Keratinocyte (primary cell): ENCODE measurements at regions not wholly inside any gene's neighbourhood (a gene's known extent, or its start where the extent isn't known, plus 50 kb on each side); places are given as distances from the start of the nearest gene placed in this dataset.

ENCODE experiments used
- DNase-seq: peaks from one replicate; pipeline ENCODE4 v3.0.0-alpha.2; 2011; ENCODE audit warnings: low read depth, missing footprints, low spot score
- FAIRE-seq: peaks from 2 replicates; lab custom pipeline; 2011; peaks lifted over from hg19 to GRCh38; lab: Jason Lieb, UNC
- H2AFZ ChIP-seq: 2 replicates; pipeline ENCODE4 v1.6.0; 2012; ENCODE audit warnings: low read length, control low read depth, inconsistent platforms; ENCODE audit not compliant: control insufficient read depth
- H3K27ac ChIP-seq: 2 replicates; pipeline ENCODE4 v1.5.1; 2011; ENCODE audit warnings: low read length; ENCODE audit not compliant: control insufficient read depth, insufficient read depth
- H3K27me3 ChIP-seq: 3 replicates; pipeline ENCODE4 v1.6.0; 2011; ENCODE audit warnings: low read length; ENCODE audit not compliant: control insufficient read depth, insufficient read depth; ENCODE audit errors: extremely low read depth
- H3K36me3 ChIP-seq, 2 experiments: 2 replicates in 1 of 2; 3 replicates in 1 of 2; pipeline ENCODE4 v1.5.1; 2011; ENCODE audit warnings: low read length in 2 of 2, mild to moderate bottlenecking in 1 of 2; ENCODE audit not compliant: control insufficient read depth in 2 of 2, insufficient read depth in 2 of 2; ENCODE audit errors: extremely low read depth in 1 of 2
- H3K4me1 ChIP-seq: 3 replicates; pipeline ENCODE4 v1.5.1; 2011; ENCODE audit warnings: low read length; ENCODE audit not compliant: control insufficient read depth, insufficient read depth; ENCODE audit errors: extremely low read depth
- H3K4me2 ChIP-seq: 3 replicates; pipeline ENCODE4 v1.6.0; 2011; ENCODE audit warnings: low read depth, low read length; ENCODE audit not compliant: control insufficient read depth, insufficient read depth; ENCODE audit errors: extremely low read depth
- H3K4me3 ChIP-seq, 3 experiments: fragments of 200-600 bp in 1 of 3; sonication (generic) in 1 of 3; 2 replicates in 2 of 3; 3 replicates in 1 of 3; pipeline ENCODE4 v1.5.1; 2011 to 2016; ENCODE audit warnings: low read length in 3 of 3, mild to moderate bottlenecking in 3 of 3, control low read depth in 2 of 3, inconsistent platforms in 1 of 3, low read depth in 1 of 3, mixed read lengths in 1 of 3, mixed run types in 1 of 3, moderate library complexity in 1 of 3; ENCODE audit not compliant: control insufficient read depth in 2 of 3, insufficient read depth in 2 of 3; ENCODE audit errors: extremely low read depth in 1 of 3
- H3K79me2 ChIP-seq: 2 replicates; pipeline ENCODE4 v1.6.0; 2012; ENCODE audit warnings: low read length; ENCODE audit not compliant: control insufficient read depth, insufficient read depth
- H3K9ac ChIP-seq: 3 replicates; pipeline ENCODE4 v1.6.0; 2011; ENCODE audit warnings: low read length; ENCODE audit not compliant: control insufficient read depth, insufficient read depth; ENCODE audit errors: extremely low read depth
- H3K9me1 ChIP-seq: 3 replicates; pipeline ENCODE4 v1.6.0; 2011; ENCODE audit warnings: low read length; ENCODE audit not compliant: control insufficient read depth, insufficient read depth; ENCODE audit errors: extremely low read depth
- H3K9me3 ChIP-seq: 2 replicates; pipeline ENCODE4 v1.5.1; 2012; ENCODE audit warnings: low read depth, low read length; ENCODE audit not compliant: control insufficient read depth
- H4K20me1 ChIP-seq: 3 replicates; pipeline ENCODE4 v1.6.0; 2011; ENCODE audit warnings: low read length; ENCODE audit not compliant: control insufficient read depth, insufficient read depth; ENCODE audit errors: extremely low read depth
- CTCF ChIP-seq, 3 experiments: IDR thresholded peaks in 1 of 3; conservative IDR thresholded peaks in 1 of 3; optimal IDR thresholded peaks in 1 of 3; 2 replicates in 2 of 3; 3 replicates in 1 of 3; pipeline versions ENCODE3 to v1.5.1; 2011; ENCODE audit warnings: low read length in 3 of 3, mild to moderate bottlenecking in 3 of 3, moderate library complexity in 2 of 3, control low read depth in 1 of 3, inconsistent platforms in 1 of 3; ENCODE audit not compliant: insufficient read depth in 2 of 3; ENCODE audit errors: extremely low read depth in 1 of 3
- EZH2 ChIP-seq: IDR thresholded peaks from one replicate; pipeline ENCODE4 v1.6.1; 2012; ENCODE audit warnings: inconsistent platforms, mild to moderate bottlenecking, low read length, moderate library complexity
- dilution Hi-C: fragments of 300-500 bp; cut with MboI; formaldehyde crosslinking; loops from one replicate; pipeline ENCODE4 v1.7.0; 2020; ENCODE audit warnings: low sequenced_read_pairs; ENCODE audit not compliant: extremely low pct_ligation_motif_present

DNA sequence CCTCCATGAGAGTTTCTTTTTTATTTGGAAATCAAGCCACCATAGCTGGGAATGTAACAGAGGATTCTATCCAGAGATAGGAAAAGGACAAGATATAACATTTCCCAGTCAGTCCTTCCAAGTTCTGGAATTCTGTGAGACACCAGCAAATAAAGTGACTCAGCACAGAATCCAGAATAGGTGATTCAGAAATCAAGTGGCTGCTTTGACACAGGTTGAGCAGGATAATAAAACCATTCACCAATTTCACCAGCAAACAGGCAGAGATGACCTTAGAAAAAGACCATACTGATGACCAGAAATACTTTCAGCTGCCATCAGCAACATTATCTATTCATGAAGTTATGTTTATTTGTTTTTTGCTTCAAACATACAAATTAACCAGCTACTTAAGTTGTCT lies 491.5 kb upstream of the TUSC1 start:
- TF ChIP-seq EZH2 (no peak), CTCF (optimal IDR thresholded peaks at IDR 0.05 in 1 of 3, IDR thresholded peaks at IDR 0.05 in 1 of 3, conservative IDR thresholded peaks at IDR 0.05 in 1 of 3; ENCODE audit: extremely low read depth in 1 of 3, insufficient read depth in 2 of 3, low read length in 3 of 3) (no peak)
- H3K27me3 ChIP-seq = no peaks in the 10 kb centered on the region
- no peaks in the 10 kb centered on the region for H3K9me1 ChIP-seq
- H3K36me3 ChIP-seq = no peaks in the 10 kb centered on the region
- H3K4me1 ChIP-seq = peaks cover 30% of the 10 kb centered on the region
- no peak overlapping the region for H3K9ac ChIP-seq
- no peak for DNase-seq
- no peak overlapping the region for H3K27ac ChIP-seq
- peak overlapping the region; percentile 19 for H3K4me2 ChIP-seq
- no peak overlapping the region for H2AFZ ChIP-seq
- H3K9me3 ChIP-seq = no peaks in the 10 kb centered on the region
- dilution Hi-C loops = no loop called here
- no peaks in the 10 kb centered on the region for H3K79me2 ChIP-seq
- H4K20me1 ChIP-seq = no peaks in the 10 kb centered on the region
- peak; percentile 88 for FAIRE-seq
- H3K4me3 ChIP-seq = no peak overlapping the region

- FAIRE-seq (no peak), DNase-seq (no peak)
- Histone ChIP-seq H3K4me3 (no peak overlapping the region), H3K9me3 (no peaks in the 10 kb centered on the region), H3K4me2 (no peak overlapping the region), H3K36me3 (no peaks in the 10 kb centered on the region), H3K79me2 (no peaks in the 10 kb centered on the region), H3K27me3 (no peaks in the 10 kb centered on the region), H3K9ac (no peak overlapping the region), H3K27ac (no peak overlapping the region), H3K9me1 (no peaks in the 10 kb centered on the region), H4K20me1 (no peaks in the 10 kb centered on the region), H2AFZ (no peak overlapping the region), H3K4me1 (peaks cover 12% of the 10 kb centered on the region)
- dilution Hi-C loops = no loop called here
- no peak for TF ChIP-seq CTCF (optimal IDR thresholded peaks at IDR 0.05 in 1 of 3, IDR thresholded peaks at IDR 0.05 in 1 of 3, conservative IDR thresholded peaks at IDR 0.05 in 1 of 3; ENCODE audit: extremely low read depth in 1 of 3, insufficient read depth in 2 of 3, low read length in 3 of 3)
- TF ChIP-seq EZH2 = no peak
Measured at GRCh38 chr9:26166537-26166936, 488.3 kb upstream of the TUSC1 start.
